Upper lobe of left lung (tissue), 6 donors: ENCODE measurements at regions not wholly inside any gene's neighbourhood (a gene's known extent, or its start where the extent isn't known, plus 50 kb on each side); places are given as distances from the start of the nearest gene placed in this dataset.

Experiments used
- ATAC-seq, 2 donors: fragments of 200-7000 bp; cut with Tn5 transposase; one replicate each; pipeline ENCODE4 v1.9.1; 2022; ENCODE audit warnings: mild to moderate bottlenecking in 2 of 2, moderate library complexity in 2 of 2; ENCODE audit not compliant: low FRiP score in 2 of 2
- DNase-seq, 2 donors: peaks; one replicate each; pipeline ENCODE4 v3.0.0-alpha.2; 2019 to 2020
- H3K27ac ChIP-seq, 4 donors: fragments of 200-600 bp; sonication (generic); one replicate each; pipeline ENCODE4 v1.5.1; 2016 to 2019
- H3K27me3 ChIP-seq, 4 donors: fragments of 200-600 bp; sonication (generic); one replicate each; pipeline ENCODE4 v1.5.1; 2017 to 2019
- H3K36me3 ChIP-seq, 4 donors: fragments of 200-600 bp; sonication (generic); one replicate each; pipeline ENCODE4 v1.5.1; 2016 to 2019
- H3K4me1 ChIP-seq, 4 donors: fragments of 200-600 bp; sonication (generic); one replicate each; pipeline ENCODE4 v1.5.1; 2018 to 2019
- H3K4me3 ChIP-seq, 4 donors: fragments of 200-600 bp; sonication (generic); one replicate each; pipeline ENCODE4 v1.5.1; 2017 to 2019; ENCODE audit warnings: mild to moderate bottlenecking in 2 of 4, moderate library complexity in 1 of 4
- H3K9me3 ChIP-seq, 4 donors: fragments of 200-600 bp; sonication (generic); one replicate each; pipeline ENCODE4 v1.5.1; 2018 to 2019
- EP300 ChIP-seq, 4 donors: sonication (generic); formaldehyde crosslinking; IDR thresholded peaks; one replicate each; pipeline ENCODE4 v1.5.1; 2017; ENCODE audit warnings: antibody characterized with exemption in 4 of 4, control low read depth in 2 of 4
- POLR2A ChIP-seq, 4 donors: fragments of 450-650 bp; IDR thresholded peaks; one replicate each; pipeline ENCODE4 v1.5.1; 2016 to 2017; ENCODE audit warnings: antibody characterized with exemption in 4 of 4, mild to moderate bottlenecking in 2 of 4
- POLR2AphosphoS5 ChIP-seq, 2 donors: sonication (generic); formaldehyde crosslinking; IDR thresholded peaks; one replicate each; pipeline ENCODE4 v1.5.1; 2017; ENCODE audit warnings: antibody characterized with exemption in 2 of 2
- WGBS, 2 donors: methylation state at CpG; one replicate each; pipeline ENCODE4 v1.1.5; 2017 to 2018; 5-methylcytosine and 5-hydroxymethylcytosine counted together
- TF ChIP-seq, protein P1 (sequence below), 6 experiments: fragments of 450-650 bp in 4 of 6; fragments of 200-600 bp in 2 of 6; sonication (generic) in 2 of 6; IDR thresholded peaks; one replicate each; pipeline ENCODE4 v1.5.1; 2016 to 2019; ENCODE audit warnings: antibody characterized with exemption in 6 of 6
- donor health status: DM: no; HTN: no; CAD: no; lungs with moderate emphysema.
- donor health status: DM: no; HTN: yes; CAD: no; lungs with severe emphysema.

DNA sequence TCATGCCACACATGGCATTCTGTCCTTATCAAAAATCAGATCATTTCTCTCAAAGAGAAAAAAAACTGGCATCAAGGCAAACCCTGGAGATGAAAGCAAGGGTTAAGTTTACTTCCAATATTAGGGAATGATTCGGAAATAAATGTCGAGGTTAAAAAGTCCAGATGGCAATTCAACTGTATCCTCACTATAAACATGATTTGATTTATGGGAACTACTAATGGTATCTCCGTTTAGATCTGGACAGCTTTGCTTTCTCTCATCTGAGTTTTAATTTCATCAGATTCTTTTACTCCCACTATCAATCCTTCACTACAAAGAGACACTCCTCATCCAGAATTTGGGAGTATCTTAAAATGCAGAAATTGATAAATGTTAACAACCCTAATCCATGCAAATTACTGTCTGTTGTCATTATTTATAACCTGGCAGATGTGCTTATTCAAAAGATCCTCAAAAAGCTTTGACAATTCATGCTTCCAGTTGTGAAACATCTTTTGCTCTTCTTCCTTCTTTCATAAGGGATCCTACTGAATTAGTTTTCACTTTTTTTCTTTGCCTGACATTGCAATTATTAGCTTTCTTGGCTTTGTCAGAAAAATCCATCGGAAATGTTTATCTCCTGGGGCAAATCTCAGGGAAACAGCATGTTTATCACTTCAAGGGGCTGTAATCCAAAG lies 903.2 kb downstream of the MCTP2 start:
- Histone ChIP-seq H3K4me1 (peaks cover 9 to 26% (median 18%) of the 10 kb centered on the region in 4 donors), H3K4me3 (no peak overlapping the region), H3K9me3 (no peaks in the 10 kb centered on the region), H3K36me3 (no peaks in the 10 kb centered on the region), H3K27me3 (no peaks in the 10 kb centered on the region), H3K27ac (peak overlapping the region in 1 of 4 donors; percentile 28)
- TF ChIP-seq POLR2A (IDR thresholded peaks at IDR 0.05) (no peak), EP300 (IDR thresholded peaks at IDR 0.05) (no peak)
- ATAC-seq (no peak), DNase-seq (no peak)
- WGBS, 2 donors, result 26 to 34% methylated on average over 4 of the region's 4 CpGs

DNA sequence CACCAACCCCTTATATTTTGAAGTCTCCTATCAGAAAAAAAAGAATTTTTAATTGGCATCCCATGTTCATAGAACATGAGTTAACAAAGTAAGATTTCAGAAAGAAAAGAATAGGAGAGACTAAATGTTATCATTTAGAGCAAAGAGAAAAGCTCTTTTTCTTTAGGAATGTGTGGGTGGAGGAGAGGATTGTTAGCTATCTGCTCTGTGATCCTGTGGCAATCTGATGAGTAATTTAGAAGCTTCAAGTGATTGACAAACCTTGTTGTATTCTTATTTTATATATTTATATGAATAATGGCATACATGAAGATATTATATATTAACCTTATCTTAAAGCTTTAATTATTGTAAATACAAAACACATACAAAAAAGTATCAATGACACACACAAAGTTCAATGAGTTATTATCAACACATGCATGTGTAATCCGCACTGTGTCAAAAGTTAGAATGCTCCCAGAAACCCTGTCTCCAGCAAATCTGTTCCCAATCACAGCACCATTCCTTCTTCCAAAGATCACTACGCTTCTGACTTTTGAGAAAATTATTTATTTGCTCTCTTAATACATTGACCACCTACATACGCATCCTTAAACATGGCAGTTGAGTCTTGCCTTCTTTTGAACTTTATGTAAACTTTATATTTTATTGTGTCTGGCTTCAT lies 907.4 kb downstream of the MCTP2 start:
- no peaks in the 10 kb centered on the region for H3K9me3 ChIP-seq
- TF ChIP-seq POLR2A (IDR thresholded peaks at IDR 0.05) (no peak), POLR2AphosphoS5 (IDR thresholded peaks at IDR 0.05) (no peak), EP300 (IDR thresholded peaks at IDR 0.05) (no peak)
- H3K36me3 ChIP-seq, result no peaks in the 10 kb centered on the region
- DNase-seq (no peak), ATAC-seq (no peak)
- H3K27ac ChIP-seq, result no peak overlapping the region
- no peaks in the 10 kb centered on the region for H3K27me3 ChIP-seq
- 72 to 81% methylated on average over 3 of the region's 3 CpGs for WGBS, 2 donors
- peaks cover 0 to 12% (median 4%) of the 10 kb centered on the region in 4 donors for H3K4me1 ChIP-seq
- H3K4me3 ChIP-seq, result no peak overlapping the region

DNA sequence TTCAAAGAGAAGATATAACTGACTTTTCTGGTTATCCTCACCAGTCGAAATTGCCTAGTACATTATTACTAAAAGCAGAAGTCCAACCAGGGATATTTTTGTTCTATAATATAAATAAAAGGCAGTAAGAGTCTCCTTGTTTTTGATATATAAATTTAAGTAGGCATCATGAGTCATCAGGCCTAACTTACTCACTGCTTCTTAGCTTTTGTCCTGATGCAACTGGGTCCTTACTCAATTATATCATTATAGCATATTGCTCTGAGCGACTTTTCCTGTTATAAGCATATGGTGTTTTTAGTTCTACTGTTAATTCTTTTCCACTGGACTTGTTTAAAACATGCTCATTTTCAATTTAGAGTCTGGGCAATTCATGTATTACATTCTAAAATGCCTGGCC lies 910.1 kb downstream of the MCTP2 start:
- Histone ChIP-seq H3K36me3 (no peaks in the 10 kb centered on the region), H3K27me3 (no peaks in the 10 kb centered on the region), H3K4me3 (no peak overlapping the region), H3K27ac (no peak overlapping the region), H3K9me3 (no peaks in the 10 kb centered on the region), H3K4me1 (no peaks in the 10 kb centered on the region)
- TF ChIP-seq POLR2A (IDR thresholded peaks at IDR 0.05), result no peak
- no peak for TF ChIP-seq EP300 (IDR thresholded peaks at IDR 0.05)
- no peak for TF ChIP-seq POLR2AphosphoS5 (IDR thresholded peaks at IDR 0.05)
- TF ChIP-seq, protein P1, sequence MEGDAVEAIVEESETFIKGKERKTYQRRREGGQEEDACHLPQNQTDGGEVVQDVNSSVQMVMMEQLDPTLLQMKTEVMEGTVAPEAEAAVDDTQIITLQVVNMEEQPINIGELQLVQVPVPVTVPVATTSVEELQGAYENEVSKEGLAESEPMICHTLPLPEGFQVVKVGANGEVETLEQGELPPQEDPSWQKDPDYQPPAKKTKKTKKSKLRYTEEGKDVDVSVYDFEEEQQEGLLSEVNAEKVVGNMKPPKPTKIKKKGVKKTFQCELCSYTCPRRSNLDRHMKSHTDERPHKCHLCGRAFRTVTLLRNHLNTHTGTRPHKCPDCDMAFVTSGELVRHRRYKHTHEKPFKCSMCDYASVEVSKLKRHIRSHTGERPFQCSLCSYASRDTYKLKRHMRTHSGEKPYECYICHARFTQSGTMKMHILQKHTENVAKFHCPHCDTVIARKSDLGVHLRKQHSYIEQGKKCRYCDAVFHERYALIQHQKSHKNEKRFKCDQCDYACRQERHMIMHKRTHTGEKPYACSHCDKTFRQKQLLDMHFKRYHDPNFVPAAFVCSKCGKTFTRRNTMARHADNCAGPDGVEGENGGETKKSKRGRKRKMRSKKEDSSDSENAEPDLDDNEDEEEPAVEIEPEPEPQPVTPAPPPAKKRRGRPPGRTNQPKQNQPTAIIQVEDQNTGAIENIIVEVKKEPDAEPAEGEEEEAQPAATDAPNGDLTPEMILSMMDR (IDR thresholded peaks at IDR 0.05), result no peak
- ATAC-seq (no peak), DNase-seq (no peak)
- WGBS, 2 donors, result 79 to 81% methylated on average over 2 of the region's 2 CpGs

DNA sequence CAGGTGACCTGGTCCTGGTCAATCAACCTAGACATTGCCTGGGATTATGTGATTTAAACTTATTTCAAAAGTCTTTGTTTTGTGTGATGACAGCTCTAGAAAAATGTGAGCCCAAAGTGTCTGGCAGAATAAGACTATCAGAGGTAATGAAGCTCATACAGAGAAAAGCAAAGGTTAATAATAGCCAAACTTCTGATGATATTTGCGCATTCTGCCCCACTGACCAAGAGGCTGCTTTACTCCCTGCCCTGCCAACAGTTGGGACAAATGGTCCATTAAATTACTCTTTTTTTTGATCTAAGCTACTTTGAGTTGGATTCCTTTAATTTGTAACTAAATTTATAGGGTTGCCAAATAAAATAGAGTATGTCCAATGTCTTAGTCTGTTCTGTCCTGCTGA lies 911.2 kb downstream of the MCTP2 start:
- H3K9me3 ChIP-seq, result no peaks in the 10 kb centered on the region
- H3K27me3 ChIP-seq, result no peaks in the 10 kb centered on the region
- H3K27ac ChIP-seq, result no peak overlapping the region
- no peaks in the 10 kb centered on the region for H3K36me3 ChIP-seq
- DNase-seq (no peak), ATAC-seq (no peak)
- WGBS, 2 donors, result 96 to 100% methylated on average over 1 of the region's 1 CpG
- TF ChIP-seq, protein P1 (IDR thresholded peaks at IDR 0.05), result no peak
- TF ChIP-seq POLR2AphosphoS5 (IDR thresholded peaks at IDR 0.05) (no peak), POLR2A (IDR thresholded peaks at IDR 0.05) (no peak), EP300 (IDR thresholded peaks at IDR 0.05) (no peak)
- H3K4me1 ChIP-seq, result no peaks in the 10 kb centered on the region
- H3K4me3 ChIP-seq, result no peak overlapping the region

DNA sequence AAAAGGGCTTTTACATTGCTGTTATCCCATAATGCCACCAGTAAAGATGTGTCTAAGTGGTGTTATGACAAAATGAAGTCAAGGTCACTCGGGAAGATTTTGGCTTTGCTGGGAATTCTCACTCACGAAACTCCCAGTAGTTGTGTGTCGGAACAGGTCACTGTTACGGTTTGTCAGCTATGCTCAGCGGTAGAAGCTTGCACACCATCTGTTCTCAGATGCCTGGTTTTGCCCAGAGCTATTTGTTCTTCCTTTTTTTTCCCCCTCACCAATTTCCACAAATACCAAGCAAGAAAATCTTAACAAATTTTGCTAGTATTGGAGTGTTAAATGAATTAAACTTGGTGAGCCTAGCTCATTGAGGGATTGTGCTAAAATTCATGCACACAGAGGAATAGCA lies 915.1 kb downstream of the MCTP2 start:
- Histone ChIP-seq H3K36me3 (no peaks in the 10 kb centered on the region), H3K9me3 (no peaks in the 10 kb centered on the region)
- WGBS, 2 donors, result 88 to 90% methylated on average over 5 of the region's 5 CpGs

DNA sequence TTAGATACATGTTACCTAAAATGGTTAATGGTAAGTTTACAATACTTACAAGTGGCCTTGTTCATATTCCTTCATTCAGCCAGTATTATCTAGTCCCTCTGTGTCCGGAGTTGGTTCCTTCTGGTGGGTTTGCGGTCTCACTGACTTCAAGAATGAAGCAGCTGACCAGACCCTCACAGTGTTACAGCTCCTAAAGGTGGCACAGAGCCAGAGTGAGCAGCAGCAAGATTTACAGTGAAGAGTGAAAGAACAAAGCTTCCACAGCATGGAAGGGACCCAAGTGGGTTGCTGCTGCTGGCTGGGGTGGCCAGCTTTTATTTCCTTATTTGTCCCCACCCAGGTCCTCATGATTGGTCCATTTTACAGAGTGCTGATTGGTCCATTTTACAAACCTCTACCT lies 916.8 kb downstream of the MCTP2 start:
- Histone ChIP-seq H3K36me3 (no peaks in the 10 kb centered on the region), H3K4me1 (no peaks in the 10 kb centered on the region), H3K9me3 (peaks cover 0 to 6% (median 0%) of the 10 kb centered on the region in 4 donors), H3K27me3 (no peaks in the 10 kb centered on the region), H3K27ac (no peak overlapping the region), H3K4me3 (no peak overlapping the region)
- 88 to 90% methylated on average over 2 of the region's 2 CpGs for WGBS, 2 donors
- ATAC-seq (no peak), DNase-seq (no peak)
- no peak for TF ChIP-seq POLR2AphosphoS5 (IDR thresholded peaks at IDR 0.05)
- no peak for TF ChIP-seq EP300 (IDR thresholded peaks at IDR 0.05)
- no peak for TF ChIP-seq POLR2A (IDR thresholded peaks at IDR 0.05)
- TF ChIP-seq, protein P1 (IDR thresholded peaks at IDR 0.05), result no peak

More for the DNA sequence above, 915.1 kb downstream of the MCTP2 start:
- ATAC-seq, result no peak
- Histone ChIP-seq H3K4me3 (no peak overlapping the region), H3K4me1 (no peaks in the 10 kb centered on the region), H3K27me3 (no peaks in the 10 kb centered on the region), H3K27ac (no peak overlapping the region)
- DNase-seq, result no peak
- TF ChIP-seq EP300 (IDR thresholded peaks at IDR 0.05) (no peak), POLR2A (IDR thresholded peaks at IDR 0.05) (no peak), POLR2AphosphoS5 (IDR thresholded peaks at IDR 0.05) (no peak)
